ENCODE measurements at regions not wholly inside any gene's neighbourhood (a gene's known extent, or its start where the extent isn't known, plus 50 kb on each side); places are given as distances from the start of the nearest gene placed in this dataset.

- Histone ChIP-seq H3K36me3 (ENCODE audit: control insufficient read depth, insufficient read depth, low read length) (no peaks in the 10 kb centered on the region), H3K27ac (ENCODE audit: low read length) (no peak overlapping the region), H3K27me3 (ENCODE audit: control insufficient read depth, insufficient read depth, low read length) (no peaks in the 10 kb centered on the region), H3K9me3 (replicated peaks; ENCODE audit: control insufficient read depth, low read depth, low read length) (peaks cover 2% of the 10 kb centered on the region), H3K4me3 (ENCODE audit: low read length) (no peak overlapping the region), H3K4me1 (ENCODE audit: control insufficient read depth, insufficient read depth, low read length) (no peaks in the 10 kb centered on the region)
- no peak for DNase-seq
- no CpG with 5 or more reads among the region's 1 CpG for WGBS (ENCODE audit: insufficient coverage)
Observed at GRCh38 chr2:155266109-155266508, 567.6 kb downstream of the KCNJ3 start.

GRCh38 chr2:155256803-155257202 is 558.3 kb downstream of the KCNJ3 start:
- DNase-seq: no peak
- Histone ChIP-seq H3K27ac (ENCODE audit: low read length) (no peak overlapping the region), H3K9me3 (replicated peaks; ENCODE audit: control insufficient read depth, low read depth, low read length) (no peaks in the 10 kb centered on the region), H3K4me1 (ENCODE audit: control insufficient read depth, insufficient read depth, low read length) (no peaks in the 10 kb centered on the region), H3K36me3 (ENCODE audit: control insufficient read depth, insufficient read depth, low read length) (no peaks in the 10 kb centered on the region), H3K4me3 (ENCODE audit: low read length) (no peak overlapping the region), H3K27me3 (ENCODE audit: control insufficient read depth, insufficient read depth, low read length) (no peaks in the 10 kb centered on the region)
- WGBS (ENCODE audit: insufficient coverage): 94% methylated on average over 6 of the region's 6 CpGs

DNA sequence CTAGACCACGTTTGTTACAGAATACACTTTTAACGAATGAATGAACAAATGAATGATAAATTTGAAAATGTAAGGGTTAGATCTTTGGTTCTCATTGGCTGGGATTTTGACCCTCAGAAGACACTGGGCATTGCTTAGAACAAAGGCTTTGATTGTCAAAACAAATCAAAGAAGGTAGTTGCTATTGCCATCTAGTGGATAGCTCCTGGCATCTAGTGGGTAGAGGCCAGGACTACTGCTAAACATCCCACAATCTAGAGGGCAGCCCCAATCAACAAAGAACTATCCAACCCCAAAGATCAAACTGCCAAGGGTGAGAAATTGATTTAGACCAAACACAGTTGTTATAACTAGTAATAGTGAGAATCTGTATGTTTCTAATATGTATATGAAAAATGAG is 552.3 kb downstream of the KCNJ3 start:
- H3K27ac ChIP-seq (ENCODE audit: low read length): no peak overlapping the region
- DNase-seq: peak; percentile 4
- WGBS (ENCODE audit: insufficient coverage): no CpG with 5 or more reads among the region's 2 CpGs
- no peak overlapping the region for H3K4me3 ChIP-seq (ENCODE audit: low read length)
- no peaks in the 10 kb centered on the region for H3K4me1 ChIP-seq (ENCODE audit: control insufficient read depth, insufficient read depth, low read length)
- no peaks in the 10 kb centered on the region for H3K27me3 ChIP-seq (ENCODE audit: control insufficient read depth, insufficient read depth, low read length)
- H3K9me3 ChIP-seq (replicated peaks; ENCODE audit: control insufficient read depth, low read depth, low read length): no peaks in the 10 kb centered on the region
- no peaks in the 10 kb centered on the region for H3K36me3 ChIP-seq (ENCODE audit: control insufficient read depth, insufficient read depth, low read length)

DNA sequence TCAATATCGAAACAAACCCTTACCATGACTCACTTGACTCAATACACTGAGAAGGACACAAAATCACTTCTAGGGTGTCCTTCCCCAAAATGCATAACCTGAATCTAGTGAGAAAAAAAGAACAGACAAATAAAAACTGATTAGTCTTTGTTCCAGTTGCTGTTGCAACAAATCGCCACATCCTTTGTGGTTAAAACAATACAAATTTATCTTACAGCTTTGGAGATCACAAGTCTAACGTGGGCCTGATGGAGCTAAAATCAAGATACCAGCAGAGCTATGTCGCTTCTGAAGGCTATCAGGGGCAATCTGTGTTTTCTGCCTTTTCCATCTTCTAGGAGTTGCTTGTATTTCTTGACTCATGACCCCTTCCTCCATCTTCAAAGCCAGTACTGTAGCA is 541.7 kb downstream of the KCNJ3 start:
- Histone ChIP-seq H3K36me3 (ENCODE audit: control insufficient read depth, insufficient read depth, low read length) (no peaks in the 10 kb centered on the region), H3K4me3 (ENCODE audit: low read length) (no peak overlapping the region), H3K9me3 (replicated peaks; ENCODE audit: control insufficient read depth, low read depth, low read length) (no peaks in the 10 kb centered on the region), H3K27me3 (ENCODE audit: control insufficient read depth, insufficient read depth, low read length) (no peaks in the 10 kb centered on the region), H3K27ac (ENCODE audit: low read length) (no peak overlapping the region), H3K4me1 (ENCODE audit: control insufficient read depth, insufficient read depth, low read length) (no peaks in the 10 kb centered on the region)
- WGBS (ENCODE audit: insufficient coverage): 78% methylated on average over 4 of the region's 4 CpGs
- DNase-seq: no peak

- H3K27me3 ChIP-seq (ENCODE audit: control insufficient read depth, insufficient read depth, low read length): no peaks in the 10 kb centered on the region
- H3K4me1 ChIP-seq (ENCODE audit: control insufficient read depth, insufficient read depth, low read length): no peaks in the 10 kb centered on the region
- H3K4me3 ChIP-seq (ENCODE audit: low read length): no peak overlapping the region
- no peaks in the 10 kb centered on the region for H3K9me3 ChIP-seq (replicated peaks; ENCODE audit: control insufficient read depth, low read depth, low read length)
- no peak overlapping the region for H3K27ac ChIP-seq (ENCODE audit: low read length)
- no peaks in the 10 kb centered on the region for H3K36me3 ChIP-seq (ENCODE audit: control insufficient read depth, insufficient read depth, low read length)
- no CpG with 5 or more reads among the region's 2 CpGs for WGBS (ENCODE audit: insufficient coverage)
- DNase-seq: no peak
Observed at GRCh38 chr2:155235710-155236109, 537.2 kb downstream of the KCNJ3 start.

GRCh38 chr2:155223781-155224406 is 525.4 kb downstream of the KCNJ3 start:
- H3K9me3 ChIP-seq (replicated peaks; ENCODE audit: control insufficient read depth, low read depth, low read length): no peaks in the 10 kb centered on the region
- no peaks in the 10 kb centered on the region for H3K4me1 ChIP-seq (ENCODE audit: control insufficient read depth, insufficient read depth, low read length)
- DNase-seq: peak; percentile 35
- no peak overlapping the region for H3K4me3 ChIP-seq (ENCODE audit: low read length)
- no peaks in the 10 kb centered on the region for H3K27me3 ChIP-seq (ENCODE audit: control insufficient read depth, insufficient read depth, low read length)
- WGBS (ENCODE audit: insufficient coverage): no CpG with 5 or more reads among the region's 5 CpGs
- no peaks in the 10 kb centered on the region for H3K36me3 ChIP-seq (ENCODE audit: control insufficient read depth, insufficient read depth, low read length)
- no peak overlapping the region for H3K27ac ChIP-seq (ENCODE audit: low read length)

GRCh38 chr2:155218945-155219344 is 520.5 kb downstream of the KCNJ3 start:
- Histone ChIP-seq H3K27ac (ENCODE audit: low read length) (no peak overlapping the region), H3K36me3 (ENCODE audit: control insufficient read depth, insufficient read depth, low read length) (no peaks in the 10 kb centered on the region), H3K4me3 (ENCODE audit: low read length) (no peak overlapping the region), H3K27me3 (ENCODE audit: control insufficient read depth, insufficient read depth, low read length) (no peaks in the 10 kb centered on the region), H3K4me1 (ENCODE audit: control insufficient read depth, insufficient read depth, low read length) (no peaks in the 10 kb centered on the region), H3K9me3 (replicated peaks; ENCODE audit: control insufficient read depth, low read depth, low read length) (no peaks in the 10 kb centered on the region)
- DNase-seq: no peak

GRCh38 chr2:155218292-155218924 is 519.9 kb downstream of the KCNJ3 start:
- WGBS (ENCODE audit: insufficient coverage): no CpG with 5 or more reads among the region's 2 CpGs
- DNase-seq: no peak
- Histone ChIP-seq H3K27ac (ENCODE audit: low read length) (no peak overlapping the region), H3K4me1 (ENCODE audit: control insufficient read depth, insufficient read depth, low read length) (no peaks in the 10 kb centered on the region), H3K27me3 (ENCODE audit: control insufficient read depth, insufficient read depth, low read length) (no peaks in the 10 kb centered on the region), H3K9me3 (replicated peaks; ENCODE audit: control insufficient read depth, low read depth, low read length) (no peaks in the 10 kb centered on the region), H3K36me3 (ENCODE audit: control insufficient read depth, insufficient read depth, low read length) (no peaks in the 10 kb centered on the region), H3K4me3 (ENCODE audit: low read length) (no peak overlapping the region)

GRCh38 chr2:155215037-155215707 is 516.7 kb downstream of the KCNJ3 start:
- WGBS (ENCODE audit: insufficient coverage): no CpG with 5 or more reads among the region's 2 CpGs

DNA sequence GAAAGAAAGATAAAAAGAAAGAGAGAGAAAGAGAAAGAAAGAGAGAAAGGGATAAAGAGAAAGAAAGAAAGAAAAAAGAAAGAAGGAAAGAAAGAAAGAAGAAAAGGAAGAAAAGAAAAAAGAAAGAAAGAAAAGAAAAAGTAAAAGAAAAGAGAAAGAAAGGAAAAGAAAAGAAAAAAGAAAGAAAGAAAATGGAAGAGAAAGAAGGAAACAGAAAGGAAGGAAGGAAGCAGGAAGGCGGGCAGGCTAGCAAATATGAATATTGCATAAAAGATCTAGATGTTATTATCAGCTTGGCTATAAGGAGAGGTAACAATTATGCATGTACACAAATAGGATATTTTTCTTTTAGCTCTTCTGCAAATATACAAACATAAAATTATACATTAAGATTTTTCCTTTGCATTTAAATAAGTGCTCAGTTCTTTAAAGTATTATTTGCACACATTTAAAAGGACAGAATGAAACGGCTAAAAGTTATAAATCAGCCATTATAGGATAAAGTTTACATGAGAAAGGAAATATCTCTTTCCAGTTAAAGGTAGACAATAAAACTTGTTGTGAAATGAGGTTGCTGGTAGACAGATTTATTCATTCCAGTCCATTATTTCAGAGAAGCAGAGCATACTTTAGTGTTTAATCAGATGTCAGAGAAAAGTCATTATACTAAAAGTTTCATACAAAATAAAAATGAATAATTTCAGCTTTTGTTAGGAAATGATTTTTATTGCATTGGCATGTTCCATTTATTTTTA is 511.4 kb downstream of the KCNJ3 start:
- no peaks in the 10 kb centered on the region for H3K36me3 ChIP-seq (ENCODE audit: control insufficient read depth, insufficient read depth, low read length)
- WGBS (ENCODE audit: insufficient coverage): no CpG with 5 or more reads among the region's 2 CpGs
- no peaks in the 10 kb centered on the region for H3K9me3 ChIP-seq (replicated peaks; ENCODE audit: control insufficient read depth, low read depth, low read length)
- H3K4me1 ChIP-seq (ENCODE audit: control insufficient read depth, insufficient read depth, low read length): no peaks in the 10 kb centered on the region
- no peak overlapping the region for H3K27ac ChIP-seq (ENCODE audit: low read length)
- no peak for DNase-seq
- H3K27me3 ChIP-seq (ENCODE audit: control insufficient read depth, insufficient read depth, low read length): no peaks in the 10 kb centered on the region
- H3K4me3 ChIP-seq (ENCODE audit: low read length): no peak overlapping the region

More at GRCh38 chr2:155215037-155215707, 516.7 kb downstream of the KCNJ3 start:
- no peak for DNase-seq
- H3K27me3 ChIP-seq (ENCODE audit: control insufficient read depth, insufficient read depth, low read length): no peaks in the 10 kb centered on the region
- no peak overlapping the region for H3K27ac ChIP-seq (ENCODE audit: low read length)
- no peaks in the 10 kb centered on the region for H3K36me3 ChIP-seq (ENCODE audit: control insufficient read depth, insufficient read depth, low read length)
- no peak overlapping the region for H3K4me3 ChIP-seq (ENCODE audit: low read length)
- no peaks in the 10 kb centered on the region for H3K9me3 ChIP-seq (replicated peaks; ENCODE audit: control insufficient read depth, low read depth, low read length)
- H3K4me1 ChIP-seq (ENCODE audit: control insufficient read depth, insufficient read depth, low read length): no peaks in the 10 kb centered on the region
